Breast epithelium (tissue), 4 donors: ENCODE measurements at regions not wholly inside any gene's neighbourhood (a gene's known extent, or its start where the extent isn't known, plus 50 kb on each side); places are given as distances from the start of the nearest gene placed in this dataset.
A peak's percentile ranks its signal among the peaks of the same experiment; 100 is the strongest.

Experiments used
- DNase-seq, 2 donors: peaks; one replicate each; pipeline ENCODE4 v3.0.0-alpha.2; 2019; ENCODE audit warnings: low spot score in 2 of 2
- H3K27ac ChIP-seq, 2 donors: fragments of 200-600 bp; sonication (generic) in 1 of 2; one replicate each; pipeline ENCODE4 v1.5.1; 2016 to 2019; ENCODE audit warnings: mild to moderate bottlenecking in 1 of 2
- H3K27me3 ChIP-seq, 2 donors: fragments of 200-600 bp; sonication (generic) in 1 of 2; one replicate each; pipeline versions ENCODE4 v1.5.1 to v1.6.0; 2017 to 2019; ENCODE audit warnings: control low read depth in 1 of 2, mild to moderate bottlenecking in 1 of 2
- H3K36me3 ChIP-seq: fragments of 200-600 bp; one replicate; pipeline ENCODE4 v1.5.1; 2019
- H3K4me1 ChIP-seq, 2 donors: fragments of 200-600 bp; sonication (generic); one replicate each; pipeline ENCODE4 v1.5.1; 2016 to 2019; ENCODE audit warnings: control low read depth in 1 of 2
- H3K4me3 ChIP-seq, 3 donors: fragments of 200-600 bp; sonication (generic); 1 replicate in 2 of 3; 2 replicates in 1 of 3; pipeline ENCODE4 v1.5.1; 2016 to 2019; ENCODE audit warnings: mild to moderate bottlenecking in 3 of 3, moderate library complexity in 2 of 3
- H3K9me3 ChIP-seq, 2 donors: fragments of 200-600 bp; sonication (generic) in 1 of 2; one replicate each; pipeline ENCODE4 v1.5.1; 2016 to 2019; ENCODE audit warnings: control low read depth in 1 of 2
- CTCF ChIP-seq, 3 donors: fragments of 450-650 bp; IDR thresholded peaks; one replicate each; pipeline ENCODE4 v1.5.1; 2016 to 2017; ENCODE audit warnings: antibody characterized with exemption in 3 of 3, mild to moderate bottlenecking in 3 of 3, moderate library complexity in 3 of 3
- POLR2A ChIP-seq: fragments of 450-650 bp; IDR thresholded peaks from one replicate; pipeline ENCODE4 v1.6.1; 2016; ENCODE audit warnings: antibody characterized with exemption, mild to moderate bottlenecking, moderate library complexity
- POLR2AphosphoS5 ChIP-seq, 3 donors: sonication (generic); formaldehyde crosslinking; IDR thresholded peaks; one replicate each; pipeline ENCODE4 v1.6.1; 2017; ENCODE audit warnings: antibody characterized with exemption in 3 of 3
- intact Hi-C: fragments of 100-400 bp; cut with DNase I; formaldehyde crosslinking; loops from one replicate; pipeline ENCODE4 v1.15.1; 2023; ENCODE audit warnings: low total_unique reads

- no peak for DNase-seq
- Histone ChIP-seq H3K4me3 (no peak overlapping the region), H3K27me3 (no peaks in the 10 kb centered on the region), H3K4me1 (peaks cover 0 to 5% of the 10 kb centered on the region in 2 donors), H3K36me3 (no peaks in the 10 kb centered on the region), H3K27ac (no peak overlapping the region), H3K9me3 (no peaks in the 10 kb centered on the region)
- intact Hi-C loops = no loop called here
- TF ChIP-seq POLR2AphosphoS5 (IDR thresholded peaks at IDR 0.05) = no peak
- TF ChIP-seq POLR2A = no peak
- TF ChIP-seq CTCF (IDR thresholded peaks at IDR 0.05) = no peak
Observed at GRCh38 chr6:109241199-109241598, 141.1 kb downstream of the CD164 start.

DNA sequence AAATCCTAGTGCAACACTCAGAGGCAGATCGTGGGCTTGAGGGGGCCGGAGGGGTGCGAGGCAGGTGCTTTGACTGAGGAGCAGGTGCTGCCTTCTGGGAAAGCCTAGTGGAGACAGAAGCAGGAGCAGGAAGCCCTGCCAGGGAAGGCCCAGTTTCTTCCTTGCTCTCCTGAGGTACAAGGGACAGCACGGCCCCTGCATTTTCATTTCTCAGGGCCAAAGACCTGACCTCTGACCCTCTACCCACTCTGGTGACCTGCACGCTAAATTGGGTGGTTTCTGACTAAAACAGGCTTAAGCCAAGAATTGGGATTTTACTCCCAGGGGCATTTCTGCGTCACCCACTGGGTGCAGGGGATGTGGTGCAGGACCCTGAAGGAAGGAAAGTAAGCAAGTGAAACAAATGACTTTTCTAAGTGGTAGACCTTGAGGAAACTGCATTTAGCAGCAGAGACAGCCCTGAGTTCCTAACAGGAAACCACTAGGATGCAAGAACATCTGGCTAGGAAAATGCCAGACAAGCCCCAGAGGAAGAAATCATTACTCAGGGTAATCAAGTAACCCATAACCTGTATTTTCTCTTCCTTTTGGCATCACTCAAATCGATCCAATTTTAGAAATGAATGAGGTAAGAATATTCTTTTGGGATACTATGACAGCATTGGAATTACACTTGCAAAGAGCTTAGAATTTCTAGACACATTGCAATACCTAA lies 141.7 kb downstream of the CD164 start:
- no peak for DNase-seq
- TF ChIP-seq POLR2AphosphoS5 (IDR thresholded peaks at IDR 0.05) = no peak
- peak overlapping the region; percentile 54 to 77 for H3K27ac ChIP-seq

GRCh38 chr6:109239651-109240321 lies 142.5 kb downstream of the CD164 start:
- Histone ChIP-seq H3K4me1 (peaks cover 0 to 5% of the 10 kb centered on the region in 2 donors), H3K36me3 (no peaks in the 10 kb centered on the region), H3K9me3 (no peaks in the 10 kb centered on the region), H3K27ac (peak overlapping the region; percentile 54 to 77), H3K27me3 (no peaks in the 10 kb centered on the region), H3K4me3 (no peak overlapping the region)
- intact Hi-C loops = no loop called here
- no peak for DNase-seq
- TF ChIP-seq POLR2A (no peak), CTCF (IDR thresholded peaks at IDR 0.05) (no peak), POLR2AphosphoS5 (IDR thresholded peaks at IDR 0.05) (no peak)

More for the DNA sequence above, 141.7 kb downstream of the CD164 start:
- H3K4me1 ChIP-seq = peaks cover 0 to 5% of the 10 kb centered on the region in 2 donors
- no peaks in the 10 kb centered on the region for H3K36me3 ChIP-seq
- H3K4me3 ChIP-seq = no peak overlapping the region
- H3K27me3 ChIP-seq = no peaks in the 10 kb centered on the region
- intact Hi-C loops = no loop called here
- H3K9me3 ChIP-seq = no peaks in the 10 kb centered on the region

- H3K27me3 ChIP-seq = no peaks in the 10 kb centered on the region
- peaks cover 0 to 5% of the 10 kb centered on the region in 2 donors for H3K4me1 ChIP-seq
- no peak for DNase-seq
- peak overlapping the region; percentile 54 to 75 for H3K27ac ChIP-seq
- intact Hi-C loops = no loop called here
- no peak overlapping the region for H3K4me3 ChIP-seq
- no peaks in the 10 kb centered on the region for H3K9me3 ChIP-seq
- no peak for TF ChIP-seq CTCF (IDR thresholded peaks at IDR 0.05)
- no peak for TF ChIP-seq POLR2A
- TF ChIP-seq POLR2AphosphoS5 (IDR thresholded peaks at IDR 0.05) = no peak
- no peaks in the 10 kb centered on the region for H3K36me3 ChIP-seq
Observed at GRCh38 chr6:109239160-109239559, 143.1 kb downstream of the CD164 start.

GRCh38 chr6:109238396-109238795 lies 143.1 kb downstream of the CEP57L1 start:
- Histone ChIP-seq H3K4me1 (peaks cover 0 to 5% of the 10 kb centered on the region in 2 donors), H3K27me3 (no peaks in the 10 kb centered on the region), H3K9me3 (no peaks in the 10 kb centered on the region), H3K4me3 (no peak overlapping the region), H3K27ac (peak overlapping the region; percentile 54 to 75), H3K36me3 (no peaks in the 10 kb centered on the region)
- DNase-seq = no peak
- TF ChIP-seq POLR2AphosphoS5 (IDR thresholded peaks at IDR 0.05) (no peak), CTCF (IDR thresholded peaks at IDR 0.05) (no peak), POLR2A (no peak)
- intact Hi-C loops = no loop called here
